OCI-LY3 (cell line): ENCODE measurements at regions not wholly inside any gene's neighbourhood (a gene's known extent, or its start where the extent isn't known, plus 50 kb on each side); places are given as distances from the start of the nearest gene placed in this dataset.
"Not testable (repeated sequence)": the region's sequence is repeated elsewhere in the genome, so short reads cannot be mapped to it uniquely, and the experiment has no call there.

ENCODE experiments used
- H2AFZ ChIP-seq: fragments of 200-600, 300-600 bp; shearing (Covaris generic); 2 replicates; pipeline ENCODE4 v1.6.0; 2014; ENCODE audit warnings: antibody characterized with exemption, low read depth, low read length
- H3K27ac ChIP-seq: fragments of 200-600, 300-600 bp; sonication (generic); 2 replicates; pipeline ENCODE4 v1.5.1; 2014; ENCODE audit warnings: mild to moderate bottlenecking, low read length, moderate library complexity, mixed read lengths
- H3K27me3 ChIP-seq: fragments of 200-600, 300-600 bp; sonication (generic); 2 replicates; pipeline ENCODE4 v1.6.1; 2014; ENCODE audit warnings: low read depth, low read length, mixed read lengths
- H3K36me3 ChIP-seq: fragments of 200-600, 300-600 bp; sonication (generic); replicated peaks from 2 replicates; pipeline ENCODE3; 2014; ENCODE audit warnings: low read depth, low read length, mixed read lengths
- H3K4me1 ChIP-seq: fragments of 300-600, 200-600 bp; sonication (generic); 2 replicates; pipeline ENCODE4 v1.6.1; 2014; ENCODE audit warnings: low read length, mixed read lengths
- H3K4me2 ChIP-seq: fragments of 200-600, 300-600 bp; sonication (generic); 2 replicates; pipeline ENCODE4 v1.6.1; 2014; ENCODE audit warnings: low read length, mixed read lengths
- H3K4me3 ChIP-seq: fragments of 300-600, 200-600 bp; sonication (generic); 2 replicates; pipeline ENCODE4 v1.5.1; 2014; ENCODE audit warnings: antibody characterized with exemption, mild to moderate bottlenecking, low read length, moderate library complexity
- H3K79me2 ChIP-seq: fragments of 300-600, 200-600 bp; shearing (Covaris generic); 2 replicates; pipeline ENCODE4 v1.6.1; 2014; ENCODE audit warnings: mild to moderate bottlenecking, low read length, mixed read lengths
- H3K9ac ChIP-seq: fragments of 300-600, 200-600 bp; shearing (Covaris generic); 2 replicates; pipeline ENCODE4 v1.6.0; 2014; ENCODE audit warnings: mild to moderate bottlenecking, low read length, moderate library complexity
- H3K9me3 ChIP-seq: fragments of 200-600, 300-600 bp; shearing (Covaris generic); 2 replicates; pipeline ENCODE4 v1.6.1; 2014; ENCODE audit warnings: low read length, mixed read lengths; ENCODE audit not compliant: insufficient read depth
- H4K20me1 ChIP-seq: fragments of 200-600, 300-600 bp; sonication (generic); 2 replicates; pipeline ENCODE4 v1.6.1; 2016; ENCODE audit warnings: low read length, mixed read lengths; ENCODE audit not compliant: insufficient read depth
- CTCF ChIP-seq: fragments of 200-600, 300-600 bp; sonication (generic); IDR thresholded peaks from 2 replicates; pipeline ENCODE4 v1.5.1; 2014; ENCODE audit warnings: antibody characterized with exemption, low read length, low read depth
- EZH2phosphoT487 ChIP-seq: fragments of 200-600 bp; shearing (Covaris generic); IDR thresholded peaks from 2 replicates; pipeline ENCODE4 v1.6.1; 2018; ENCODE audit warnings: antibody characterized with exemption, mixed run types, low read depth

GRCh38 chr2:239720361-239721360 lies 304.5 kb downstream of the NDUFA10 start:
- Histone ChIP-seq H3K4me3 (no peak overlapping the region), H3K79me2 (no peaks in the 10 kb centered on the region), H3K36me3 (no peaks in the 10 kb centered on the region), H3K27ac (no peak overlapping the region), H3K4me2 (no peak overlapping the region), H3K27me3 (no peaks in the 10 kb centered on the region), H4K20me1 (no peaks in the 10 kb centered on the region), H3K9ac (no peak overlapping the region), H3K9me3 (no peaks in the 10 kb centered on the region), H2AFZ (no peak overlapping the region), H3K4me1 (no peaks in the 10 kb centered on the region)
- TF ChIP-seq EZH2phosphoT487 (no peak), CTCF (no peak)

DNA sequence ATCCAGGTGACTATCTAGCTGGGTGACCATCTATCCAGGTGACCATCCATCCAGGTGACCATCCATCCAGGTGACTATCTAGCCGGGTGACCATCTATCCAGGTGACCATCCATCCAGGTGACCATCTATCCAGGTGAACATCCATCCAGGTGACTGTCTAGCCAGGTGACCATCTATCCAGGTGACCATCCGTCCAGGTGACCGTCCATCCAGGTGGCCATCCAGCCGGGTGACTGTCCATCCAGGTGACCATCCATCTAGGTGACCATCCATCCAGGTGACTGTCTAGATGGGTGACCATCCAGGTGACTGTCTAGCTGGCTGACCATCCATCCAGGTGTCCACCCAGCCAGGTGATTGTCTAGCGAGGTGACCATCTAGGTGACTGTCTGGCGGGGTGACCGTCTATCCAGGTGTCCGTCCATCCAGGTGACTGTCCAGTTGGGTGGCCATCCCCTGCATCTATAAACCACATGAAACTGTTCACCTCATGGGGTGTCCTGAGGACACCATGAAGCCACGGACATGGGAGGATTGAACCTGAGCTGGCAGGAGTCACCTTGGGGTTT lies 305.3 kb downstream of the NDUFA10 start:
- Histone ChIP-seq H3K4me3 (no peak overlapping the region), H2AFZ (no peak overlapping the region), H3K27ac (no peak overlapping the region), H3K4me1 (no peaks in the 10 kb centered on the region), H3K4me2 (no peak overlapping the region), H4K20me1 (no peaks in the 10 kb centered on the region), H3K36me3 (no peaks in the 10 kb centered on the region), H3K9me3 (no peaks in the 10 kb centered on the region), H3K27me3 (no peaks in the 10 kb centered on the region), H3K9ac (no peak overlapping the region), H3K79me2 (no peaks in the 10 kb centered on the region)
- TF ChIP-seq CTCF (no peak), EZH2phosphoT487 (no peak)

DNA sequence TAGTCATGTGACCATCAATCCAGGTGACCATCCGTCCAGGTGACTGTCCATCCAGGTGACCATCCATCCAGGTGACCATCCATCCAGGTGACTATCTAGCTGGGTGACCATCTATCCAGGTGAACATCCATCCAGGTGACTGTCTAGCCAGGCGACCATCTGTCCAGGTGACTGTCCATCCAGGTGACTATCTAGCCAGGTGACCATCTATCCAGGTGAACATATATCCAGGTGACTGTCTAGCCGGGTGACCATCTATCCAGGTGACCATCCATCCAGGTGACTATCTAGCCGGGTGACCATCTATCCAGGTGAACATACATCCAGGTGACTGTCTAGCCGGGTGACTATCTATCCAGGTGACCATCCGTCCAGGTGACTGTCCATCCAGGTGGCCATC lies 306.2 kb downstream of the NDUFA10 start:
- H3K4me2 ChIP-seq, H3K36me3 ChIP-seq, H2AFZ ChIP-seq, H3K27ac ChIP-seq, H3K4me1 ChIP-seq, H3K4me3 ChIP-seq, H3K9ac ChIP-seq, H3K27me3 ChIP-seq, H4K20me1 ChIP-seq, H3K79me2 ChIP-seq, H3K9me3 ChIP-seq: not testable (repeated sequence)

- no peak for TF ChIP-seq EZH2phosphoT487
- no peaks in the 10 kb centered on the region for H3K4me1 ChIP-seq
- H3K9me3 ChIP-seq = no peaks in the 10 kb centered on the region
- no peak overlapping the region for H3K4me2 ChIP-seq
- H3K9ac ChIP-seq = no peak overlapping the region
- H2AFZ ChIP-seq = no peak overlapping the region
- no peaks in the 10 kb centered on the region for H3K36me3 ChIP-seq
- no peak overlapping the region for H3K27ac ChIP-seq
- H3K27me3 ChIP-seq = no peaks in the 10 kb centered on the region
- H3K79me2 ChIP-seq = no peaks in the 10 kb centered on the region
- H4K20me1 ChIP-seq = no peaks in the 10 kb centered on the region
- no peak overlapping the region for H3K4me3 ChIP-seq
These were observed 307.4 kb downstream of the NDUFA10 start for GRCh38 chr2:239717706-239718105.

DNA sequence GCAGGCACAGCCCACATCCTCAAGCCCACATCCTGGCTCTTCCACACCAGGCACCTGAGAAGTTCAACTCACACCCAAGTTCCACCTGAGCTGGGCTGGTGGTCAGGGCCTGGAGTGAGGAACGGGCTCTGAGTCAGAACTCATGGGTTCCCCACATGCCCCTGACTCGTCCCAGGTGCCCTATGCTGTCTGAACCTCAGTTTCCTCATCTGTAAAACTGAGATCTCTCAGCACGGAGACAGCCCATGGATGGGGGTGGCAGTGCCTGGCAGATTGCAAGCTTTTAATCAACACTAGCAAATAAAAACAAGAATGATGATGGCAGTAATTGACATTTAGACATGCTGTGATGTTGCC lies 307.8 kb downstream of the NDUFA10 start:
- Histone ChIP-seq H3K27me3 (no peaks in the 10 kb centered on the region), H3K79me2 (no peaks in the 10 kb centered on the region), H3K9ac (no peak overlapping the region), H3K36me3 (no peaks in the 10 kb centered on the region), H3K9me3 (no peaks in the 10 kb centered on the region), H2AFZ (no peak overlapping the region), H3K4me3 (no peak overlapping the region), H3K27ac (no peak overlapping the region), H3K4me2 (no peak overlapping the region), H4K20me1 (no peaks in the 10 kb centered on the region), H3K4me1 (no peaks in the 10 kb centered on the region)
- TF ChIP-seq CTCF = no peak
- no peak for TF ChIP-seq EZH2phosphoT487
